ENCODE measurements at regions not wholly inside any gene's neighbourhood (a gene's known extent, or its start where the extent isn't known, plus 50 kb on each side); places are given as distances from the start of the nearest gene placed in this dataset.

DNA sequence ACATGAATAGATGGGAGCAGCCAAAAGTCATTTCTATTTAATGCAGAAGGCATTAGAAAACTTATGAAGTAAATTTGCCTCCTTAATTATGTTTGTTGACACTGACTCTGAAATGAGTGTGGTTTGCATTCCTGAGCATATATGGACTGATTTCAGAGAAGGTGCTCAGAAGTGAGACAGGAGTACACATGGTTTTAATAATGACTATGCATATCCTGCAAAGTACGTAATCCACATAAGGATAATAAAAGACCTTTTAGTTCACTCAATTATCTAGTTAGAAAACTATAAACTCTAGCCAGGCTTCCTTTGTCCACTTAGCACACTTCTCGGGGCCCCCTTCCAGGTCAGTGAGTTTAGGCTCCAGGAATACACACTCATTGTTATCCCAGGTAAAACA is 75.7 kb upstream of the SNX2 start:
- TF ChIP-seq CTCF (IDR thresholded peaks at IDR 0.05), result no peak
- peaks cover 8% of the 10 kb centered on the region for H3K4me1 Mint-ChIP-seq (ENCODE audit: low read depth)
- no peaks in the 10 kb centered on the region for H3K36me3 Mint-ChIP-seq (ENCODE audit: low read depth)
- H3K27ac Mint-ChIP-seq, result no peak overlapping the region
- no peak for DNase-seq
- H3K9me3 Mint-ChIP-seq, result no peaks in the 10 kb centered on the region
- H3K4me3 Mint-ChIP-seq, result no peak overlapping the region
- H3K27me3 Mint-ChIP-seq (ENCODE audit: insufficient read depth), result no peaks in the 10 kb centered on the region

DNA sequence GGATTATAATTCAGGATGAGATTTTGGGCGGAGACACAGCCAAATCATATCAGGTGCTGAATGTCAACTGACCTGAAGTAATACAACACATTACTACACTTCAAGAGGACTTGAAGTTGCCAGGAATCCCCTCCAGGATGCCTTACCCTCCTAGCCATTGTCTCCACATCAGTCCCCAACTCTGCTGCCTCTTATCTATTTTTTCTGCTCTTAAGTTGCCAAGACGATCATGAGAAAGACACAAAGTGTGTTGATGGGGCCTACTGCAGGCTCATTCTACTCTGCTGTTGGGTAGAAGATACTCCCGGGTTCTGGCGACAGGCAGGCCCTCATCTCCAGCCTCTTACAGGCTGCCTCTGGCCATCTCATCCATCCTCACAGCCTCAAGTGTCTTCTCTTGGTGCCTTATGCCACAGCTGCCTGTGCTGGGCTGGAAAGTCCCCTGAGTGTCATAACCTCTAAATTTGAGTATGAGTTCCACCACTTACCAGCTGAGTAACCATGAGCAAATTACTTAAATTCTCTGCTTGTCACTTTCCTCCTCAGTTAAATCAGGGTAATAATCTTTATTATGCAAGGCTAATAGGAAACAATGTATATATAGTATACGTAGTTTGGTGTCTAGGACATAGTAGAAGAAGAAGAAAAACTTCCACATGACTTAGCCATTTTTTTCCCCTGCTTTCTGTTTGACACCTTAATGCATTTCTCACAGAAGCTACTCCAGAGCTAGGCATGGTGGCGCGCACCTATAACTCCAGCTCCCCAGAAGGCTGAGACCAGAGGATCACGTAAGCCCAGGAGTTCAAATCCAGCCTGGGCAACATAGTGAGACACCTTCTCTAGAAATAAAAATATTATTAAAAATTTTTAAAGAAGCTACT is 73.0 kb upstream of the SNX2 start:
- DNase-seq, result no peak
- H3K4me3 Mint-ChIP-seq, result no peak overlapping the region
- H3K27me3 Mint-ChIP-seq (ENCODE audit: insufficient read depth), result no peaks in the 10 kb centered on the region; the same call in 1 of the 2 replicates
- no peak for TF ChIP-seq CTCF (IDR thresholded peaks at IDR 0.05)
- no peaks in the 10 kb centered on the region for H3K36me3 Mint-ChIP-seq (ENCODE audit: low read depth)
- H3K9me3 Mint-ChIP-seq, result no peaks in the 10 kb centered on the region
- H3K4me1 Mint-ChIP-seq (ENCODE audit: low read depth), result peaks cover 13% of the 10 kb centered on the region
- H3K27ac Mint-ChIP-seq, result no peak overlapping the region

DNA sequence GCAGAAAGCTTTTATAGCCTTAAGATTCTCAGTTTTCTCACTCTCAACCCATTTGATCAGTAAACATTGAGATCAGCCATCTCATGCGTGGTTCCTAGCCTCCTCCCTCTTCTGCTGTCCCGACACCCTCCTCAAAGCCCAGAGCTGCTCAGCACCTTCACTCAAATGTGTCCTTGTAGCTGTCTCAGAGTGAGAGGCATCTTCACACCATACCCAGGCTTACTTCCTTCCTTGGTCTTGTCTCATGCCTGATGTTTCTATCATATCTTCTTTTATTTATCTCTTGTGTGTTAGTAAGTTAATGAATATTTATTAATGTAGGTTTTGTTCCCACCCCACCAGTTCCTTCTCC is 72.4 kb upstream of the SNX2 start:
- no peak for DNase-seq
- Mint-ChIP-seq H3K4me3 (no peak overlapping the region), H3K27me3 (ENCODE audit: insufficient read depth) (no peaks in the 10 kb centered on the region; the same call in 1 of the 2 replicates), H3K27ac (no peak overlapping the region), H3K36me3 (ENCODE audit: low read depth) (no peaks in the 10 kb centered on the region), H3K4me1 (ENCODE audit: low read depth) (peaks cover 13% of the 10 kb centered on the region), H3K9me3 (no peaks in the 10 kb centered on the region)
- TF ChIP-seq CTCF (IDR thresholded peaks at IDR 0.05), result no peak

- no peak for TF ChIP-seq CTCF (IDR thresholded peaks at IDR 0.05)
- H3K36me3 Mint-ChIP-seq (ENCODE audit: low read depth), result no peaks in the 10 kb centered on the region
- no peaks in the 10 kb centered on the region for H3K9me3 Mint-ChIP-seq
- no peak for DNase-seq
- H3K4me1 Mint-ChIP-seq (ENCODE audit: low read depth), result peaks cover 13% of the 10 kb centered on the region
- no peak overlapping the region for H3K4me3 Mint-ChIP-seq
- H3K27me3 Mint-ChIP-seq (ENCODE audit: insufficient read depth), result no peaks in the 10 kb centered on the region; the same call in 1 of the 2 replicates
- no peak overlapping the region for H3K27ac Mint-ChIP-seq
These were observed 71.7 kb upstream of the SNX2 start for GRCh38 chr5:122703203-122703602.

DNA sequence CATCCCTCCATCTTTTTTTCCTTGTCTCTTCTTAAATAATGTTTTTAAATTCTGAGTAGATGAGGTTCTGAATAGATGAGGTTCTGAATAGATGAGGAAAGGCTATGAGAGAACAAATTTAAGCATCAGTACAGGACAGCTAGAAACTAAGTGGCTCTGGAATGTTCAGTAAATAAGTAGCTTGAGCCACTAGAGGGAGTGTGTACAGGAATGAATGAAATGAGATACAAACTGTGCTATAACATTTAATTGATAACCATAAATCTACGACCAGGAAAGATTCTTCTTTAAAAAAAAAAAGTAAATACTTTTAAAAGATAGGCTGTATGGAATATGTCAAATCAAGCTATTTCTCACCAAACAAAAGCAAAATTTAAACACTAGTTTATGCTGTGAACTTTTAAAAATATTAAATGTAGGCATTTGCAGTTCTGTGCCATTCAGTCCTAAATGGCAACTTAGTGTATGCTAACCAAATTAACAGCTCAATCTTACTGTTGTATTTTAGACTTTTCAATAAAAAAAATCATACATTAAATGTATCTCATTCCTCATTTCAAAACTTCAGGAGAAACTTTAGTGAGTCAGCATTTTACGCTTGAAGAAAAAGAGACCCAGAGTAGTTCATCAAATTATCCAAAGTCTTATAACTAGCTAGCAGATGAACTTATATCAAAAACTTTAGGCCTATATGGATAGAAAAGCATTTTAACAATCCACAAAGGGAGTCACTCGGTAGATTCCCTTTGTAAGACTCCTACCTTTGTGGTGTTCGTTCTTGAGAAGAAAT is 70.4 kb upstream of the SNX2 start:
- Mint-ChIP-seq H3K27ac (no peak overlapping the region), H3K27me3 (ENCODE audit: insufficient read depth) (no peaks in the 10 kb centered on the region; the same call in 1 of the 2 replicates), H3K9me3 (no peaks in the 10 kb centered on the region), H3K36me3 (ENCODE audit: low read depth) (no peaks in the 10 kb centered on the region), H3K4me1 (ENCODE audit: low read depth) (peaks cover 5% of the 10 kb centered on the region; the same call in 1 of the 2 replicates), H3K4me3 (no peak overlapping the region)
- DNase-seq, result peak; percentile 67
- peak; percentile 85 for TF ChIP-seq CTCF (IDR thresholded peaks at IDR 0.05)

All from HFFc6 (cell line).